Tongue (tissue), 1 donor: ENCODE measurements at regions not wholly inside any gene's neighbourhood (a gene's known extent, or its start where the extent isn't known, plus 50 kb on each side); places are given as distances from the start of the nearest gene placed in this dataset.

Source experiments
- DNase-seq: peaks from one replicate; pipeline ENCODE4 v3.0.0-alpha.2; 2015

GRCh38 chr7:98565103-98565502 lies 52.0 kb upstream of the NPTX2 start:
- no peak for DNase-seq

- DNase-seq, result no peak
These were observed 54.1 kb upstream of the NPTX2 start for GRCh38 chr7:98562871-98563495.

- no peak for DNase-seq
These were observed 54.7 kb upstream of the NPTX2 start for GRCh38 chr7:98562381-98562823.

- no peak for DNase-seq
These were observed 57.1 kb upstream of the NPTX2 start for GRCh38 chr7:98559958-98560357.

- no peak for DNase-seq
These were observed 57.9 kb upstream of the NPTX2 start for GRCh38 chr7:98559219-98559618.

GRCh38 chr7:98557538-98558031 lies 59.5 kb upstream of the NPTX2 start:
- DNase-seq, result no peak

- peak; percentile 68 for DNase-seq
These were observed 60.8 kb upstream of the NPTX2 start for GRCh38 chr7:98556288-98556687.

- DNase-seq, result no peak
These were observed 61.7 kb upstream of the NPTX2 start for GRCh38 chr7:98555403-98555802.

- DNase-seq, result peak; percentile 79
These were observed 63.4 kb upstream of the NPTX2 start for GRCh38 chr7:98553666-98554065.

GRCh38 chr7:98551611-98552273 lies 65.3 kb upstream of the NPTX2 start:
- DNase-seq, result peak; percentile 78

GRCh38 chr7:98548971-98549370 lies 68.1 kb upstream of the NPTX2 start:
- peak; percentile 37 for DNase-seq

GRCh38 chr7:98548370-98548769 lies 68.7 kb upstream of the NPTX2 start:
- no peak for DNase-seq

- no peak for DNase-seq
These were observed 76.0 kb upstream of the NPTX2 start for GRCh38 chr7:98541101-98541500.

- DNase-seq, result no peak
These were observed 77.2 kb upstream of the NPTX2 start for GRCh38 chr7:98539865-98540264.

GRCh38 chr7:98536803-98537202 lies 80.3 kb upstream of the NPTX2 start:
- no peak for DNase-seq

GRCh38 chr7:98534493-98534892 lies 82.6 kb upstream of the NPTX2 start:
- DNase-seq, result no peak

GRCh38 chr7:98531717-98532116 lies 85.4 kb upstream of the NPTX2 start:
- DNase-seq, result no peak

- DNase-seq, result no peak
These were observed 89.0 kb upstream of the NPTX2 start for GRCh38 chr7:98528079-98528478.

- no peak for DNase-seq
These were observed 91.0 kb upstream of the NPTX2 start for GRCh38 chr7:98526059-98526458.

GRCh38 chr7:98521089-98521692 lies 95.9 kb upstream of the NPTX2 start:
- no peak for DNase-seq

GRCh38 chr7:98520356-98520951 lies 96.6 kb upstream of the NPTX2 start:
- DNase-seq, result no peak

GRCh38 chr7:98518159-98518947 lies 98.7 kb upstream of the NPTX2 start:
- no peak for DNase-seq
